Stimulated activated naive B cell treated with anti-CD40 and anti-IgM and Interleukin-4, amounts not matched to agents 10 μg/mL and 1 μg/mL and 100 μg/mL, for 72 hours (primary cell): ENCODE measurements at regions not wholly inside any gene's neighbourhood (a gene's known extent, or its start where the extent isn't known, plus 50 kb on each side); places are given as distances from the start of the nearest gene placed in this dataset.

Experiments used
- ATAC-seq, 2 donors: fragments of 150-1000 bp; cut with Tn5 transposase; replicated peaks; 2 replicates each; pipeline ENCODE4 v1.10.0; 2021; ENCODE audit warnings: moderate library complexity in 1 of 2
- DNase-seq: peaks from one replicate; pipeline ENCODE4 v3.0.0; 2021
- H3K27ac Mint-ChIP-seq: one replicate; pipeline ENCODE4 v1.8.0; 2022; ENCODE audit warnings: mild to moderate bottlenecking, mixed read lengths
- H3K27me3 Mint-ChIP-seq, 2 donors: one replicate each; pipeline ENCODE4 v1.8.0; 2022; ENCODE audit warnings: mixed read lengths in 2 of 2
- H3K36me3 Mint-ChIP-seq, 2 donors: one replicate each; pipeline ENCODE4 v1.8.0; 2022; ENCODE audit warnings: mixed read lengths in 2 of 2, mild to moderate bottlenecking in 1 of 2
- H3K4me1 Mint-ChIP-seq, 2 donors: one replicate each; pipeline ENCODE4 v1.8.0; 2022; ENCODE audit warnings: mixed read lengths in 2 of 2, mild to moderate bottlenecking in 1 of 2
- H3K4me3 Mint-ChIP-seq, 2 donors: one replicate each; pipeline ENCODE4 v1.8.0; 2022; ENCODE audit warnings: mild to moderate bottlenecking in 2 of 2, mixed read lengths in 2 of 2, moderate library complexity in 1 of 2
- H3K9me3 Mint-ChIP-seq, 2 donors: one replicate each; pipeline ENCODE4 v1.8.0; 2022; ENCODE audit warnings: mixed read lengths in 2 of 2, mild to moderate bottlenecking in 1 of 2

DNA sequence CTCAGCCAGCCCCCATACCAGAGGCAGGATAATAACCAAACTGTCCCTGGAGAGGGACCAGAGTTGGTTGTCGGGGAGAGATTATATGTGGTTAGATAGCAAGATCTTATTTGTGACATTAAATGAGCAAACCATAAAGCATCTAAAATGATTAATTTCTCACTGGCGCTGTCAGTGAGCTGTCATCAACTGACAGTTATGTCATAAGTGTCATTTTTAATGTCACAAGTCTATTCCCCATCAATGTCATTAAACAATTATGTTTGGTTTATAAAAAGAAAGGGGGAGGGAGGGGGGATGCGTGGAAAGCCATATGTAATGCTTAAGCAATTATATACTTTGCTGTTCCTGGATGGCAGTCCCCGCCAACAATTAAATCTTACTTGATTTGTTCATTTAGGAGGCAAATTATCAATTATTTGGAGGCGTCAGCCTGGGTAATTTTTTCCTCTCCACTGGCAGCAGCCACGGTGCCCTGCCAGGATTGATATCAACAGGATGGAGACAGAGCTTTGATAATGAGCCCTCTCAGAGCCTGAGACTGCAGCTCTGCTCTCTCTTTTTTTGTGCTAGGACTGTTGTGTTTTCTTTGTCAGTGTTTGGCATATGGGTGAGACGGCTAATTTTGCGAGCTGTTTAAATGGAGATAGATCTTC, 333.6 kb upstream of the CAMK1G start:
- H3K36me3 Mint-ChIP-seq = no peaks in the 10 kb centered on the region
- no peak for DNase-seq
- H3K4me1 Mint-ChIP-seq = no peaks in the 10 kb centered on the region
- H3K27me3 Mint-ChIP-seq = no peaks in the 10 kb centered on the region
- H3K9me3 Mint-ChIP-seq = no peaks in the 10 kb centered on the region
- ATAC-seq = no peak
- no peak overlapping the region for H3K4me3 Mint-ChIP-seq
- H3K27ac Mint-ChIP-seq = no peak overlapping the region

DNA sequence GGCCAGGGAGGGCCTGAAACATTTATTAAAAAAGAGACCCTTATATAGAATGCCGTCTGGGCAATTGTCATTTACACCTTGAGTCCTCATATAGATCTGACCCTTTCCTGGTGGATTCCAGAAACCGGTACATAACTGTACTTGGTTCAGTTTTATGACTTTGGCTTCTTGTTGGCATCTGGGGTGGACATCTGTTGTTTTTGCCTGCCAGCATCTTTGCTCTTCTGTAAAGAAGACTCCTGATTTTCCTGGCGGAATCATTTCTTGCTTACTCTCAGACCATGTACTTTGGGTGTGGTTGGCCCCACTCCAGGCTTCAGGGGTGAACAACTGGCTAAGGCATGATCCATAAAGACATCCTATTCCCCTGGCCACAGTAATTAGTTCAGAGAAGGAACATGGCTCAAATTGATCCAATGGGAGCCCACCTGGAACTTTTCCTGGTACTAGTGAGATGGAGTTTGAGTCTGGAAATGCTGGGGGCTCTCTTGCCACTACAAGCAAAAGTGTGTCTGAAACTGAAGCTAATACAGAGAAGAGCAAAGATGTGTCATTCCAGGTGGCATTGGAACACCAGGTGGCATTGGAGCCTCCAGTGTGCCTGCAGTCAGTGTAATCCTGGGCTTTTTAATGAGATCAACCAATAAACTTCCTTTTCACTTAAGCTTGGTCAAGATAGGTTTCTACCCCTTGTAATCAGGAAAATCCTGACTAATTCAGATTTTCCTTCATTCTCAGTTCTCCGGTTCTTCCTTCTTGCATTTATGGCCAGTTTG, 332.5 kb upstream of the CAMK1G start:
- no peak for DNase-seq
- no peaks in the 10 kb centered on the region for H3K36me3 Mint-ChIP-seq
- no peak overlapping the region for H3K27ac Mint-ChIP-seq
- H3K27me3 Mint-ChIP-seq = no peaks in the 10 kb centered on the region
- no peak overlapping the region for H3K4me3 Mint-ChIP-seq
- peaks cover 3 to 4% of the 10 kb centered on the region in 2 donors for H3K9me3 Mint-ChIP-seq
- no peak for ATAC-seq
- no peaks in the 10 kb centered on the region for H3K4me1 Mint-ChIP-seq

- Mint-ChIP-seq H3K36me3 (no peaks in the 10 kb centered on the region), H3K4me1 (no peaks in the 10 kb centered on the region), H3K4me3 (no peak overlapping the region), H3K27ac (no peak overlapping the region), H3K27me3 (no peaks in the 10 kb centered on the region), H3K9me3 (peaks cover 10 to 17% of the 10 kb centered on the region in 2 donors)
- DNase-seq = no peak
- no peak for ATAC-seq
Observed at GRCh38 chr1:209256766-209257350, 326.7 kb upstream of the CAMK1G start.

- peaks cover 10 to 17% of the 10 kb centered on the region in 2 donors for H3K9me3 Mint-ChIP-seq
- no peak for ATAC-seq
- no peaks in the 10 kb centered on the region for H3K36me3 Mint-ChIP-seq
- no peak overlapping the region for H3K4me3 Mint-ChIP-seq
- H3K27me3 Mint-ChIP-seq = no peaks in the 10 kb centered on the region
- H3K27ac Mint-ChIP-seq = no peak overlapping the region
- DNase-seq = no peak
- no peaks in the 10 kb centered on the region for H3K4me1 Mint-ChIP-seq
Observed at GRCh38 chr1:209257454-209257853, 326.1 kb upstream of the CAMK1G start.

GRCh38 chr1:209260136-209260535, 323.4 kb upstream of the CAMK1G start:
- Mint-ChIP-seq H3K27ac (no peak overlapping the region), H3K36me3 (no peaks in the 10 kb centered on the region), H3K9me3 (peaks cover 10 to 17% of the 10 kb centered on the region in 2 donors), H3K4me1 (no peaks in the 10 kb centered on the region), H3K27me3 (peaks cover 0 to under 1% of the 10 kb centered on the region in 2 donors), H3K4me3 (no peak overlapping the region)
- DNase-seq = no peak
- no peak for ATAC-seq

DNA sequence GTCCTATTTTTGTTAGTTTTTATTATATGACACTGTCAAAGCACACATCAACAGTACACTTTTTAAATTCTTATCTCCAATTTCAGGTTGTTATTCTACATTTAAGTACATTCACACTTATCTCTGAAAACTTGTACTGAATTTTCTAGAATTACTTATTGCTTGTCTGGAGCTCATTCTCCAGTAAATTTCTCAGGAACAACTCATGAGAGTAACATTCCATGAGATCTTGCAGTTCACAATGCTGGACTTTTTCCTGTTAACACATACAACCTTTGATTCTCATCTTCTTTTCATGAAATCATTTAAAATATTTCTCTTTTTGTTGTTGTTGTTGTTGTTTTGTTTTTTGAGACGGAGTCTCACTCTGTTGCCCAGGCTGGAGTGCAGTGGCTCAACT, 320.9 kb upstream of the CAMK1G start:
- no peak for DNase-seq
- Mint-ChIP-seq H3K4me1 (no peaks in the 10 kb centered on the region), H3K4me3 (no peak overlapping the region), H3K9me3 (peaks cover 6 to 11% of the 10 kb centered on the region in 2 donors), H3K27ac (no peak overlapping the region), H3K27me3 (peaks cover 0 to 8% of the 10 kb centered on the region in 2 donors), H3K36me3 (no peaks in the 10 kb centered on the region)
- no peak for ATAC-seq

DNA sequence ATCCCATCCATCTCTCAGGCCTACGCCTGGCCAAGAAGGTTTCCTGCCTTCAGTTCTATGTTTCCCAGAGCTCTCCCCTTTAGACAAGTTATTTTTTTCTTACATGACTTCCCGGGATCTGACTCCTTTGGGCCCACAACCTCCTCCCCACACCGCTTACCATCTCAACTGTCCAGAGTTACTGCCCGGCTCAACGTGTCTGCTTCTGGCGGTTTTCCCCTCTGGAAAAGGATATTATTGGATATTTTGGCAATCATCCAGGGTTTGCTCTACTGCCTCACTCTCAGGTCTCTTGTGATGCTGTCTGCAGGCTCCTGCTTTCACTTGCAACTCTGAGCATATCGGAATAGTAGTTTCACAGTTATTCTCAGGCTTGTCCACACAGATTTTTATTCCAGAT, 318.2 kb upstream of the CAMK1G start:
- Mint-ChIP-seq H3K4me1 (no peaks in the 10 kb centered on the region), H3K9me3 (no peaks in the 10 kb centered on the region), H3K27ac (no peak overlapping the region), H3K36me3 (no peaks in the 10 kb centered on the region), H3K4me3 (no peak overlapping the region), H3K27me3 (peaks cover 0 to 12% of the 10 kb centered on the region in 2 donors)
- no peak for ATAC-seq
- DNase-seq = no peak

DNA sequence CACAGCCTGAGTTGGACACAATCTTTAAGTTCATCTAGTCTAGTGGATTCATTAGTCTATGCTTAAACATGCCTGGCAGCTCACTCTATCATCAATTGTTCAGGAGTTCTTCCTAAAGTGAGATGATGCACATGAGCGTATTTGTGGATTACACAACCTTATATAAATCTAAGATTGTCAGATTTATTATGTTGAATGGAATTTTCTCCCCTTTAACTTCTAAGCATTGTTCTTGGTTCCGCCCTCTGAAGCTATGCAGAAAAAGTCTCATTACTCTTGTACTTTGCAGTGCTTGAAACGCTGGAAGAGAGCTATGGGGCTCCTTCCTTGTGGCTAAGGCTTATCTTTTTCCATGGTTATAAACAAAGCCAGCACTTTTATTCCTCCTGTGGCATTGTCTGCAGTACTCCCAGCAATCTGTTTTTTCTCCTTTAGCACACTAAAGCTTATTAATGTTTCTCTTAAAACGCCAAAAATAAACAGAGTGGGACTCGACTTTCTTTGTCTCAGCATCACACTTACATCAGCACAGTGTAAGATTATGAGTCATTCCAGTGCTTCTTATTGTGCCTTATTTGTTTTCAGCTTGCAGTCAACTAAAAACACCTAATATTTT, 316.8 kb upstream of the CAMK1G start:
- Mint-ChIP-seq H3K36me3 (no peaks in the 10 kb centered on the region), H3K4me1 (no peaks in the 10 kb centered on the region), H3K27me3 (peaks cover 0 to 12% of the 10 kb centered on the region in 2 donors), H3K4me3 (no peak overlapping the region), H3K9me3 (peaks cover 0 to 3% of the 10 kb centered on the region in 2 donors), H3K27ac (no peak overlapping the region)
- DNase-seq (no peak), ATAC-seq (no peak)

DNA sequence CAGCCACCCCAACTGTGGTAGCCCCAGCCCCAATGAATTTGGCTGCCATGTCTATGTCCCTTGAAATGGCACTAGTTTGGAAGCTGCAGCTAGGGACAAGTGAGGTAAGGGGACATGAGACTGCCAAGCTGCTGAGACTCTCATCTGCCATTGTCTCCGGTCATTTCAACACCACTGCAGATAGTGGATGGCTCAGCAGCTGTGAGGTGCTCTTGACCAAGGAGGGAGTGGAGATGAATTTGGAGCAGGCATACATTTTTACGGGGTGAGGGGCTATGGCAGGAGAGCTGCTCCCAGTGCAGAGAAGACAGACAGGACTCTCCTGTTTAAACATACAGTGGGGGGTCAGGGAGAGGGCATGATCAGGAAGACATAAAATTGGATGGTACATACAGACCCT, 315.5 kb upstream of the CAMK1G start:
- Mint-ChIP-seq H3K27ac (no peak overlapping the region), H3K4me1 (no peaks in the 10 kb centered on the region), H3K9me3 (peaks cover 0 to 3% of the 10 kb centered on the region in 2 donors), H3K36me3 (no peaks in the 10 kb centered on the region), H3K27me3 (peaks cover 0 to 12% of the 10 kb centered on the region in 2 donors), H3K4me3 (no peak overlapping the region)
- ATAC-seq = no peak
- DNase-seq = no peak

GRCh38 chr1:209268479-209268878, 315.0 kb upstream of the CAMK1G start:
- Mint-ChIP-seq H3K36me3 (no peaks in the 10 kb centered on the region), H3K4me3 (no peak overlapping the region), H3K4me1 (no peaks in the 10 kb centered on the region), H3K27ac (no peak overlapping the region), H3K27me3 (peaks cover 0 to 12% of the 10 kb centered on the region in 2 donors), H3K9me3 (peaks cover 0 to 3% of the 10 kb centered on the region in 2 donors)
- no peak for DNase-seq
- ATAC-seq = no peak

DNA sequence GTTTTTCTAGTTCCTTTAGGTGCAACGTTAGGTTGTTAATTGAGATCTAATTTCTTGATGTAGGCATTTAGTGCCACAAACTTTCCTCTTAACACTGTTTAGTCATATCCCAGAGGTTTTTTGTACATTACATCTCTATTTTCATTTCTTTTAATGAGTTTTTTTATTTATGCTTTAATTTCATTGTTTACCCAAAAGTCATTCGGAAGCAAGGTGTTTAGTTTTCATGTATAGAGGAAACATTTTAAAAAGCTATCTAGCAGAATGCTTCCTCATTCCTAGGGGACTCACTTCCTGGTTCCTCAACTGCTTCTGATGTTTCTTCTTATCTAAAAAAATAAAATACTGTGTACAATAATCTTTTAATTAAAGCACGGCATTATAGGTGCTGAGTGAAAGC, 307.2 kb upstream of the CAMK1G start:
- no peak overlapping the region for H3K27ac Mint-ChIP-seq
- H3K36me3 Mint-ChIP-seq = no peaks in the 10 kb centered on the region
- no peak overlapping the region for H3K4me3 Mint-ChIP-seq
- DNase-seq = no peak
- H3K9me3 Mint-ChIP-seq = peaks cover 0 to 3% of the 10 kb centered on the region in 2 donors
- H3K4me1 Mint-ChIP-seq = no peaks in the 10 kb centered on the region
- ATAC-seq = no peak
- H3K27me3 Mint-ChIP-seq = peaks cover 5 to 6% of the 10 kb centered on the region in 2 donors

- ATAC-seq (no peak), DNase-seq (no peak)
- peaks cover 5 to 6% of the 10 kb centered on the region in 2 donors for H3K27me3 Mint-ChIP-seq
- no peak overlapping the region for H3K4me3 Mint-ChIP-seq
- no peaks in the 10 kb centered on the region for H3K36me3 Mint-ChIP-seq
- no peaks in the 10 kb centered on the region for H3K9me3 Mint-ChIP-seq
- no peaks in the 10 kb centered on the region for H3K4me1 Mint-ChIP-seq
- no peak overlapping the region for H3K27ac Mint-ChIP-seq
Observed at GRCh38 chr1:209277662-209278061, 305.9 kb upstream of the CAMK1G start.

DNA sequence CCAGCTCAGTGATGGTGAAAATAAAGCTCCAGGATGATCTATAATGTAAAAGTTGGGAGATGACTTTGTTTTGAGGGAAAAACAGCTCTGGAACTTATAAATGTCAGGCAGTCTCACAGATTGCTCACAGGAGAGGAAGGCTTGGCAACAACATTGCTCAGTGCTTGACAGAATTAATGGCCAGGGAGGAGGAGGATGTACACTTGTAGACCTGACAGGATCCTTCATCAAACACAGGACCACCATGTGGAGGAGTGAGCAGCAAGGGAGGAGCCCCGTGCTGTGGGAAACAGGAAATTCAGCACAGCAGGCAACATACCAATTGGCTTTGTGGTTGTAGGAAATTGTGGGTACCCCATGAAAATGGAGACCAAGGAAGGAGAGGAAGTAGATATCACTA, 291.8 kb upstream of the CAMK1G start:
- peaks cover 0 to 1% of the 10 kb centered on the region in 2 donors for H3K9me3 Mint-ChIP-seq
- H3K27ac Mint-ChIP-seq = no peak overlapping the region
- DNase-seq (no peak), ATAC-seq (no peak)
- peaks cover 0 to 16% of the 10 kb centered on the region in 2 donors for H3K27me3 Mint-ChIP-seq
- no peaks in the 10 kb centered on the region for H3K36me3 Mint-ChIP-seq
- H3K4me1 Mint-ChIP-seq = no peaks in the 10 kb centered on the region
- H3K4me3 Mint-ChIP-seq = no peak overlapping the region

DNA sequence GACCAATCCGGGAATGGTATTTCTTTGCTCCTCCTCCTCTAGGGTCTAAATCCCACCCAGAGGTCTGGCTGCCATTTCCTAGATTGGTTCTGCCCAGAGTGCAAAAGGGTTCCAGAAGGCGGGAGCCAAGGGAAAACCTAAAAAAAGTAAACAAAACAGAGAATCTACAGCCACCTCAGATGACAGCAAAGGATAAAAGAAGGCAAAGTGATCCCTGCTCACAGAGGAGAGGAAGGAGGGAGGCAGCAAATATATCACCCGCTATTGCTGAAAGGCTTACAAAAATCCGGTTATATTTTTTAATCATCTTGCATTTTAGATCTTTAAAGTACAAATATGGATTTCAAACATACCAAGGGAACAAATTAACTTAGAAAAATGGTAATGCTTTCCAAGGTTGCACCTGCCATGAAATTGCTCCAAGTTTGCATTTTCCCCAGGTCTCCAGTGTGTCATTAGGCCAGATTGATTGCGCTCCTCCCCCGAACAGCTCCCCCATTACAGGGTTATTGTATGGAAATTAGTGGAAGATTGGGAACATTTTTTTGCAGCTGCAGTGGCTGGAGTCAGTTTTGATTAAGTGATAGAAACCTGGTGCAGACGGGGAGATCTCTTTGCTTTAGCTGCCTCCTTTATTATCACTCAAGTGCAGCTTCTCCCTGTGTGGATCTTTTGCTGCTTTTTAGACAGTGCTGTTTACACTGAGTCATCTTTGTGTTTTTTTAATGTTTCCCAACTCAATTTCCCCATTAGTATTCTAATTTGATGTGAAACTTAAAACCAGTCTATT, 280.5 kb upstream of the CAMK1G start:
- DNase-seq (no peak), ATAC-seq (no peak)
- Mint-ChIP-seq H3K36me3 (no peaks in the 10 kb centered on the region), H3K9me3 (no peaks in the 10 kb centered on the region), H3K27me3 (peaks cover 0 to 22% of the 10 kb centered on the region in 2 donors), H3K4me3 (no peak overlapping the region), H3K27ac (no peak overlapping the region), H3K4me1 (no peaks in the 10 kb centered on the region)
